GM10266 (cell line): ENCODE measurements at regions not wholly inside any gene's neighbourhood (a gene's known extent, or its start where the extent isn't known, plus 50 kb on each side); places are given as distances from the start of the nearest gene placed in this dataset.
"Not testable (repeated sequence)": the region's sequence is repeated elsewhere in the genome, so short reads cannot be mapped to it uniquely, and the experiment has no call there.

Source experiments
- DNase-seq: peaks from one replicate; pipeline ENCODE4 v3.0.0; 2012; ENCODE audit errors: extremely low spot score
- CTCF ChIP-seq: IDR thresholded peaks from 2 replicates; pipeline ENCODE4 v1.5.1; 2012; ENCODE audit warnings: mild to moderate bottlenecking, low read depth; ENCODE audit not compliant: control insufficient read depth, insufficient read depth; ENCODE audit errors: missing control alignments

- DNase-seq = no peak
- no peak for TF ChIP-seq CTCF
Measured at GRCh38 chr2:62641410-62641843, 64.1 kb upstream of the EHBP1 start.

- DNase-seq = no peak
- TF ChIP-seq CTCF = no peak
Measured at GRCh38 chr2:62631160-62632085, 74.1 kb upstream of the EHBP1 start.

- not testable (repeated sequence) for DNase-seq
Measured at GRCh38 chr2:62630206-62630605, 75.3 kb upstream of the EHBP1 start.

GRCh38 chr2:62629310-62629709 lies 76.2 kb upstream of the EHBP1 start:
- DNase-seq = not testable (repeated sequence)

GRCh38 chr2:62627667-62628066 lies 77.8 kb upstream of the EHBP1 start:
- no peak for DNase-seq
- TF ChIP-seq CTCF = no peak

GRCh38 chr2:62624855-62625254 lies 80.7 kb upstream of the EHBP1 start:
- TF ChIP-seq CTCF = no peak

GRCh38 chr2:62616486-62616885 lies 89.0 kb upstream of the EHBP1 start:
- DNase-seq = not testable (repeated sequence)

More at GRCh38 chr2:62624855-62625254, 80.7 kb upstream of the EHBP1 start:
- no peak for DNase-seq

GRCh38 chr2:62611854-62612253 lies 93.7 kb upstream of the EHBP1 start:
- no peak for TF ChIP-seq CTCF
- no peak for DNase-seq

- not testable (repeated sequence) for DNase-seq
Measured at GRCh38 chr2:62605471-62605870, 99.5 kb upstream of the TMEM17 start.

- no peak for TF ChIP-seq CTCF
- no peak for DNase-seq
Measured at GRCh38 chr2:62604336-62604735, 98.3 kb upstream of the TMEM17 start.
